ENCODE measurements at regions not wholly inside any gene's neighbourhood (a gene's known extent, or its start where the extent isn't known, plus 50 kb on each side); places are given as distances from the start of the nearest gene placed in this dataset.
"Not testable (repeated sequence)": the region's sequence is repeated elsewhere in the genome, so short reads cannot be mapped to it uniquely, and the experiment has no call there.

DNA sequence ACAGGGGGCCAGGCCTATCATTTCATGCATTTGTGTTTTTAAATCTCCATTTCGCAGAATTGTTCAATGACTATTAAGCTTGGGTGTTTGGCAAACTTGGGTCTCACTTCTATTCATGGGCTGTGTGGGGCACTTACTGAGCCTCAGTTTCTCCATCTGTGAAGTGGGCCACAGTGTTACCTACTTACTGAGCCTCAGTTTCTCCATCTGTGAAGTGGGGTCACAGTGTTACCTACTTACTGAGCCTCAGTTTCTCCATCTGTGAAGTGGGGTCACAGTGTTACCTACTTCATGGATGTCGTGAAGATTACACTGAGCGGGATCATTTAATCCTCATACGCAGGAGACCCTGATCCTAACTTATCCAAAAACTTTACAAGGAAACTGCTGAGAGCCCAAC lies 115.1 kb upstream of the STX18 start:
- no peak for ATAC-seq (replicated peaks)
- Mint-ChIP-seq H3K9me3 (no peaks in the 10 kb centered on the region), H3K36me3 (ENCODE audit: insufficient read depth) (peaks cover 3% of the 10 kb centered on the region), H3K4me3 (no peak overlapping the region), H3K4me1 (ENCODE audit: low read depth in 2 of 2) (no peaks in the 10 kb centered on the region), H3K27ac (no peak overlapping the region), H3K27me3 (no peaks in the 10 kb centered on the region)
- no peak for DNase-seq

DNA sequence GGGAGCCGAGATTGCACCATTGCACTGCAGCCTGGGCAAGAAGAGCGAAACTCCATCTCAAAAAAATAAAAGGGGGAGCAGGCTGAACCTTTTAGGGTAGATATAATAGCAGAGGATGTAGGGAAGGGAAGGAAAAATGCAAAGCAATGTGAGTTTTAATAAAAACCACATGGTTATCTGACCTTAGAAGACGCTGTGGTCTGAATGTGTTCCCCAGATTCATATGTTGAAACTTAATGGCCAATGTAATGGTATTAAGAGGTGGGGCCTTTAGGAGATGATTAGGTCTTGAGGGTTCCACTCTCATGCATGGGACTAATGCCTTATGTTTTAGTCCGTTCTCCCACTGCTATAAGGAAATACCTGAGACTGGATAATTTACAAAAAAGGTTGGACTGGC lies 114.1 kb upstream of the STX18 start:
- H3K4me3 Mint-ChIP-seq = no peak overlapping the region
- ATAC-seq (replicated peaks) = no peak

GRCh38 chr4:4655011-4655410 lies 113.2 kb upstream of the STX18 start:
- DNase-seq (no peak), ATAC-seq (replicated peaks) (no peak)
- H3K27ac Mint-ChIP-seq = no peak overlapping the region
- no peak overlapping the region for H3K4me3 Mint-ChIP-seq
- no peaks in the 10 kb centered on the region for H3K27me3 Mint-ChIP-seq
- peaks cover 3% of the 10 kb centered on the region for H3K36me3 Mint-ChIP-seq (ENCODE audit: insufficient read depth)
- no peaks in the 10 kb centered on the region for H3K4me1 Mint-ChIP-seq (ENCODE audit: low read depth in 2 of 2)
- no peaks in the 10 kb centered on the region for H3K9me3 Mint-ChIP-seq

More for the DNA sequence above, 114.1 kb upstream of the STX18 start:
- no peak overlapping the region for H3K27ac Mint-ChIP-seq
- no peaks in the 10 kb centered on the region for H3K4me1 Mint-ChIP-seq (ENCODE audit: low read depth in 2 of 2)
- no peak for DNase-seq
- no peaks in the 10 kb centered on the region for H3K9me3 Mint-ChIP-seq
- H3K27me3 Mint-ChIP-seq = no peaks in the 10 kb centered on the region
- H3K36me3 Mint-ChIP-seq (ENCODE audit: insufficient read depth) = peaks cover 3% of the 10 kb centered on the region

GRCh38 chr4:4651811-4652755 lies 110.2 kb upstream of the STX18 start:
- Mint-ChIP-seq H3K4me1 (ENCODE audit: low read depth in 2 of 2) (no peaks in the 10 kb centered on the region), H3K9me3 (no peaks in the 10 kb centered on the region), H3K4me3 (no peak overlapping the region), H3K27me3 (no peaks in the 10 kb centered on the region), H3K36me3 (ENCODE audit: insufficient read depth) (peaks cover 3% of the 10 kb centered on the region), H3K27ac (no peak overlapping the region)
- DNase-seq (no peak), ATAC-seq (replicated peaks) (no peak)

DNA sequence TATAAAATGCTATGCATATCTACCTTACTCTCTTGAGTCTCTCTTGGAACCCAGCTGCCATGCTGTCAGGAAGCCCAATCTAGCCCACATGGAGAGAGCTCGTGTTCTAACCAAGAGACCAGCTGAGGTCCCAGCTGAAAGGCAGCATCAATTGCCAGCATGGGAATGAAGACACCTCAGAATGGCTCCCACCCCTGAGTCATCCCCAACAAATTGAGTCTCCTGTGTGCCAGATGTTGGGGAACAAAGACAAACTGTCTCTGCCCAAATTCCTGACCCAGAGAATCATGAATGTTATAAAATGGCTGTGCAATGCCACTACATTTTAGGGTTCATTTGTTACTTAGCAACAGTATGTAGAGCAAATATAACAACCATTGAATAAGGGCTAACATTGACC lies 105.2 kb upstream of the STX18 start:
- H3K36me3 Mint-ChIP-seq (ENCODE audit: insufficient read depth) = no peaks in the 10 kb centered on the region
- H3K27ac Mint-ChIP-seq = no peak overlapping the region
- no peak overlapping the region for H3K4me3 Mint-ChIP-seq
- no peaks in the 10 kb centered on the region for H3K9me3 Mint-ChIP-seq
- H3K4me1 Mint-ChIP-seq (ENCODE audit: low read depth in 2 of 2) = no peaks in the 10 kb centered on the region
- ATAC-seq (replicated peaks) (no peak), DNase-seq (no peak)
- H3K27me3 Mint-ChIP-seq = no peaks in the 10 kb centered on the region

GRCh38 chr4:4645743-4646142 lies 103.9 kb upstream of the STX18 start:
- Mint-ChIP-seq H3K36me3 (ENCODE audit: insufficient read depth) (no peaks in the 10 kb centered on the region), H3K27ac (no peak overlapping the region), H3K27me3 (no peaks in the 10 kb centered on the region), H3K9me3 (no peaks in the 10 kb centered on the region), H3K4me1 (ENCODE audit: low read depth in 2 of 2) (no peaks in the 10 kb centered on the region), H3K4me3 (no peak overlapping the region)
- DNase-seq (no peak), ATAC-seq (replicated peaks) (no peak)

GRCh38 chr4:4644277-4644676 lies 102.4 kb upstream of the STX18 start:
- H3K4me3 Mint-ChIP-seq; H3K27me3 Mint-ChIP-seq; H3K36me3 Mint-ChIP-seq (ENCODE audit: insufficient read depth); H3K4me1 Mint-ChIP-seq (ENCODE audit: low read depth in 2 of 2); DNase-seq; H3K9me3 Mint-ChIP-seq; ATAC-seq (replicated peaks); H3K27ac Mint-ChIP-seq: not testable (repeated sequence)

- not testable (repeated sequence) for H3K27me3 Mint-ChIP-seq; H3K27ac Mint-ChIP-seq; ATAC-seq (replicated peaks); H3K9me3 Mint-ChIP-seq; H3K4me1 Mint-ChIP-seq (ENCODE audit: low read depth in 2 of 2); DNase-seq; H3K4me3 Mint-ChIP-seq; H3K36me3 Mint-ChIP-seq (ENCODE audit: insufficient read depth)
Measured at GRCh38 chr4:4643743-4644142, 101.9 kb upstream of the STX18 start.

DNA sequence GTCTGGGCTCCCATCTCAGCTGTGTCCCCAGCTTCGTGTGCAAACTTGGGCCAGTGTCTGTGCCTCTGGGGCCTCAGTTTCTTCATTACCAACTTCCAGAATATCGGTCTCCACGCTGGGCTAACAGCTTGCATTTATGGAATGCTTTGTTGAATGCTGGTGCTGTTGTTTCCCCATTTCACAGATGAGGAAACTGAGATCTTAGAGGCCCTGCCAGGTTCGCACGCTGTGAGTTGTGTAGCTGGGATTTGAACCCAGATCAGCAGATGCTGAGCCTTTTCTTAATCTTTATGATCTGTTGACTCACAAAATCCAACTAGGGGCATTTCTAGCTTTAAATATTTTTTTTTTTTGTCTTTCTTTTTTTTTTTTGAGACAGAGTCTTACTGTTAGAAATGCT lies 101.5 kb upstream of the STX18 start:
- Mint-ChIP-seq H3K27me3 (no peaks in the 10 kb centered on the region), H3K4me1 (ENCODE audit: low read depth in 2 of 2) (no peaks in the 10 kb centered on the region), H3K36me3 (ENCODE audit: insufficient read depth) (no peaks in the 10 kb centered on the region), H3K27ac (no peak overlapping the region), H3K4me3 (no peak overlapping the region), H3K9me3 (no peaks in the 10 kb centered on the region)
- no peak for ATAC-seq (replicated peaks)
- DNase-seq = no peak

DNA sequence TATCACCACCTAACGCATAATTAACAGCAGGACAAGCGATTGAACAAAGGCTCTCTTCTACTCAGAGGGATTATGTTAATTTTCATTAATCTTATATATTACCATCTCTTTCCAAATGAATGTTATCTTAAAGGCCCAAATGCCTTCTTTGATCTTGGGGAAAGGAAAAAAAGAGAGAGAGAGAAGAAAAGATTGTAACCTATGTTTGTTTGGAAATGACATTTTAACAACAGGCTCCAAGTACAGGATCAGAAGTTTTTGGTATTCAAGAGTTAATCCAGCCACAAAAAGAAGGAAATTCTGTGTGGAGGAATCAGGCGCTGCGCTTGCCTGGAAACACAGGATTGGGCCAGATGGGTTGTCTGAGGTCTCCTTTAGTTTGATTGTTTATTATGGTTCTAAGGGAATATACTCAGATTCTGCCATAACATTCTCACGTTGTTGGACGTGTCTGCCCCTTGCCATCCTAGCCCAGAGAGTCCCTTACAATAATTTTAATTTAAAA lies 100.7 kb upstream of the STX18 start:
- DNase-seq (no peak), ATAC-seq (replicated peaks) (no peak)
- Mint-ChIP-seq H3K27me3 (no peaks in the 10 kb centered on the region), H3K4me3 (no peak overlapping the region), H3K36me3 (ENCODE audit: insufficient read depth) (no peaks in the 10 kb centered on the region), H3K27ac (no peak overlapping the region), H3K4me1 (ENCODE audit: low read depth in 2 of 2) (no peaks in the 10 kb centered on the region), H3K9me3 (no peaks in the 10 kb centered on the region)

GRCh38 chr4:4641661-4642495 lies 100.0 kb upstream of the STX18 start:
- H3K4me3 Mint-ChIP-seq = no peak overlapping the region

DNA sequence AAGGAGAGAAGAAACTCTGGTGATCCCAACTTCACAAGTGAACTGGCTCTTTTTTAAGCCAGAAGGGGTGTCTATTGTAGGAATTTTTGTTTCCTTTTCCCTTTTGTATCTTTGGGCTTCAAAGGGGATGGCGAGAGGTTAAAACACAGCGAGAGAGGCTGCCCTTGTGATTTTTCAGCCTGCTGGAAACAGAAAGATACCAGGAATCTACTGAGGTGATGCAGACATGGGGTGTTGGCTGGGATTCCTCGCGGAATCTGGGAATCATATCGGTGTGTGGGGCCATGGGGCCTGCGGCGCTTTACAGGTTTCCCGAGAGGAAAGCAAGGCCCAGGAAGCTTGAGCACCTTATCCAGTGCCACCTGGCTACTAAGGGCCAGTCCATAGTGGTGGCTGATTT lies 99.4 kb upstream of the STX18 start:
- no peaks in the 10 kb centered on the region for H3K9me3 Mint-ChIP-seq
- no peak overlapping the region for H3K27ac Mint-ChIP-seq
- no peaks in the 10 kb centered on the region for H3K36me3 Mint-ChIP-seq (ENCODE audit: insufficient read depth)
- H3K4me1 Mint-ChIP-seq (ENCODE audit: low read depth in 2 of 2) = peaks cover 0 to 2% of the 10 kb centered on the region in 2 donors
- ATAC-seq (replicated peaks) = no peak
- no peaks in the 10 kb centered on the region for H3K27me3 Mint-ChIP-seq
- DNase-seq = no peak
- H3K4me3 Mint-ChIP-seq = no peak overlapping the region

More at GRCh38 chr4:4641661-4642495, 100.0 kb upstream of the STX18 start:
- Mint-ChIP-seq H3K9me3 (no peaks in the 10 kb centered on the region), H3K27ac (no peak overlapping the region), H3K36me3 (ENCODE audit: insufficient read depth) (no peaks in the 10 kb centered on the region), H3K27me3 (no peaks in the 10 kb centered on the region), H3K4me1 (ENCODE audit: low read depth in 2 of 2) (no peaks in the 10 kb centered on the region)
- DNase-seq (no peak), ATAC-seq (replicated peaks) (no peak)

DNA sequence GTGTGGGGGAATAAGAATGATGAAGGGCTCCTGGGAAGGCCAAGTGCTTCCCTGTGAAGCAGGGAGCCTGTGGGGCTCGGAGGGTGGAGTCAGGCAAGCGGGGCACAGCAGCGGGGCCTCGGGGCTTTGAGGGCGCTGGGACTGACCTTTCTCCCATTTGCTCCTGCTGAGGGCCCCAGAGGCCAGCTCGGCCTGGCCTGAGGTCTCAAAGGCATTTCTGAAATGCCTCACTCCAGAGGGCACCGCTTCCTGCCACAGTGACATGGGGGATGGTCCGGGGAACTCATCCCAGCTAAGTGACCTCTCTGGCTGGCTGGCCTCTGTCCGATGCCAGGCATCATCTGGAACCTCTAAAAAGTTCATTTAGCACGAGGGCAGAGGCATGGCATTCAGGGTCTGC lies 98.8 kb upstream of the STX18 start:
- no peak overlapping the region for H3K4me3 Mint-ChIP-seq
- H3K9me3 Mint-ChIP-seq = no peaks in the 10 kb centered on the region
- no peak for DNase-seq
- H3K4me1 Mint-ChIP-seq (ENCODE audit: low read depth in 2 of 2) = peaks cover 0 to 2% of the 10 kb centered on the region in 2 donors
- no peaks in the 10 kb centered on the region for H3K36me3 Mint-ChIP-seq (ENCODE audit: insufficient read depth)
- H3K27ac Mint-ChIP-seq = no peak overlapping the region
- no peaks in the 10 kb centered on the region for H3K27me3 Mint-ChIP-seq
- no peak for ATAC-seq (replicated peaks)

- Mint-ChIP-seq H3K9me3 (no peaks in the 10 kb centered on the region), H3K36me3 (ENCODE audit: insufficient read depth) (no peaks in the 10 kb centered on the region), H3K4me1 (ENCODE audit: low read depth in 2 of 2) (peaks cover 0 to 2% of the 10 kb centered on the region in 2 donors), H3K27me3 (no peaks in the 10 kb centered on the region), H3K4me3 (no peak overlapping the region), H3K27ac (no peak overlapping the region)
- no peak for DNase-seq
- no peak for ATAC-seq (replicated peaks)
Measured at GRCh38 chr4:4639370-4639769, 97.5 kb upstream of the STX18 start.
